ENCODE measurements at regions not wholly inside any gene's neighbourhood (a gene's known extent, or its start where the extent isn't known, plus 50 kb on each side); places are given as distances from the start of the nearest gene placed in this dataset.

DNA sequence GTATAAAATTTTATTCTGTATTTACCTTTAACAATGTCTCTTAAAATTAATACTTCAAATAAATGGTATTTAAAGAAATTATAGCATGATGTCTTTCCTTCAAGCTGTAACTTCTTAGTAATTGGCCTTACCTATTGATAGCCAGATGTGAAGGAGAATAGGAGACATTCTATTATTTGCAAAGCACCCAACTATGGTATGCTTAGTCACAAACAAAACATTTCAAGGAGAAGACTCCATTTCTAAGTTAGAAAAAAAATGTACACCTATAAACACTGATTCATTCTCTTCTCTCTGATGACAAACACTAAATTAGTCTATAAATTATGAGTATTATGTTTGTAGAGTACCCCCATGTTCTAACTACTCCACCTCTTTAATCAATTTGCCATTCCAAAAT is 66.4 kb downstream of the NKX6-1 start:
- Mint-ChIP-seq H3K4me3 (no peak overlapping the region), H3K36me3 (ENCODE audit: low read depth) (no peaks in the 10 kb centered on the region), H3K4me1 (no peaks in the 10 kb centered on the region), H3K27me3 (ENCODE audit: low read depth) (no peaks in the 10 kb centered on the region), H3K27ac (no peak overlapping the region), H3K9me3 (no peaks in the 10 kb centered on the region)
- TF ChIP-seq, protein P1, sequence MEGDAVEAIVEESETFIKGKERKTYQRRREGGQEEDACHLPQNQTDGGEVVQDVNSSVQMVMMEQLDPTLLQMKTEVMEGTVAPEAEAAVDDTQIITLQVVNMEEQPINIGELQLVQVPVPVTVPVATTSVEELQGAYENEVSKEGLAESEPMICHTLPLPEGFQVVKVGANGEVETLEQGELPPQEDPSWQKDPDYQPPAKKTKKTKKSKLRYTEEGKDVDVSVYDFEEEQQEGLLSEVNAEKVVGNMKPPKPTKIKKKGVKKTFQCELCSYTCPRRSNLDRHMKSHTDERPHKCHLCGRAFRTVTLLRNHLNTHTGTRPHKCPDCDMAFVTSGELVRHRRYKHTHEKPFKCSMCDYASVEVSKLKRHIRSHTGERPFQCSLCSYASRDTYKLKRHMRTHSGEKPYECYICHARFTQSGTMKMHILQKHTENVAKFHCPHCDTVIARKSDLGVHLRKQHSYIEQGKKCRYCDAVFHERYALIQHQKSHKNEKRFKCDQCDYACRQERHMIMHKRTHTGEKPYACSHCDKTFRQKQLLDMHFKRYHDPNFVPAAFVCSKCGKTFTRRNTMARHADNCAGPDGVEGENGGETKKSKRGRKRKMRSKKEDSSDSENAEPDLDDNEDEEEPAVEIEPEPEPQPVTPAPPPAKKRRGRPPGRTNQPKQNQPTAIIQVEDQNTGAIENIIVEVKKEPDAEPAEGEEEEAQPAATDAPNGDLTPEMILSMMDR (IDR thresholded peaks at IDR 0.05; ENCODE audit: unreplicated experiment in 3 of 3): no peak

DNA sequence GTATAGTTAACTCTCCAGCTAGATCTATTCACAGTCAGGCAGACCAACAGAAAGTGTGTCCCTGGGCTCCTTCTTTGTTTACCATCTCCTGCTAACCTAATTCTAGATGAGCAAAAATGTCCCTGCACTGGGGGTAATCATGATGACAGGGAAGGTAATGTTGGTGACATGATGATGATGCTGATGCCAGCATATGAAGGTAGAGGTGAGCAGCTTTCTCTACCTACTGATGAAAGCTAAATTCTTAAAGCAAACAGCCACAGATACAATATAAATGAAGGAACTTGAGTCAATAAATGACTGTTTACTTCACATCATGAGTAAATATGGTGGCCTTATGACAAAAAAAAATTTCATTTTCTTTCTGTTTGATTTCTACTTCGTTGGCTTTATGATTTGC is 78.5 kb downstream of the NKX6-1 start:
- peaks cover 13% of the 10 kb centered on the region for H3K9me3 Mint-ChIP-seq

DNA sequence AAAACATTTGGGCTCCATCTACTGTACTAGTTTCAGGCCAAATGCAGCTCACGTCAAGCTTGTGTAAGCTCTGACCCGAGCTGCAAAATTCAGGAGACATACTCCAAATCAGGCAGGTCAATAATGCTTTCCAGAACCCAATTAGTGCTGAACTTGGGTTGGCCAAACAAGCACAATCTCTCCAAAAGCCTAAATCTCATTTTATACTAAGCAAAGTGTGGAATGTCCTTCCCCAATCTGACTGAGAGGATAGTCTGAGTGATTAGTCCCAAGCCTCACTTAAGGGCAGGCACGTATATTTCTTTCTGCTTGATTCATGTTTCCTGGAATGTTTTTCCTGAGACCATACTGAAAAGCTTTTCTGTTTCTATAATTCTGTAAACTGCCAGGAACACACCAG is 79.9 kb downstream of the NKX6-1 start:
- peaks cover 9% of the 10 kb centered on the region for H3K4me1 Mint-ChIP-seq
- TF ChIP-seq, protein P1 (IDR thresholded peaks at IDR 0.05; ENCODE audit: unreplicated experiment in 3 of 3): no peak
- H3K27ac Mint-ChIP-seq: peak overlapping the region in 1 of 3 experiments; percentile 29
- no peaks in the 10 kb centered on the region for H3K27me3 Mint-ChIP-seq (ENCODE audit: low read depth)
- no peak overlapping the region for H3K4me3 Mint-ChIP-seq
- peaks cover 11% of the 10 kb centered on the region for H3K9me3 Mint-ChIP-seq
- H3K36me3 Mint-ChIP-seq (ENCODE audit: low read depth): peaks cover 6% of the 10 kb centered on the region

More for the DNA sequence above, 78.5 kb downstream of the NKX6-1 start:
- Mint-ChIP-seq H3K27ac (no peak overlapping the region), H3K4me3 (no peak overlapping the region), H3K27me3 (ENCODE audit: low read depth) (no peaks in the 10 kb centered on the region), H3K36me3 (ENCODE audit: low read depth) (peaks cover 6% of the 10 kb centered on the region), H3K4me1 (peaks cover 9% of the 10 kb centered on the region)
- TF ChIP-seq, protein P1 (IDR thresholded peaks at IDR 0.05; ENCODE audit: unreplicated experiment in 3 of 3): no peak

DNA sequence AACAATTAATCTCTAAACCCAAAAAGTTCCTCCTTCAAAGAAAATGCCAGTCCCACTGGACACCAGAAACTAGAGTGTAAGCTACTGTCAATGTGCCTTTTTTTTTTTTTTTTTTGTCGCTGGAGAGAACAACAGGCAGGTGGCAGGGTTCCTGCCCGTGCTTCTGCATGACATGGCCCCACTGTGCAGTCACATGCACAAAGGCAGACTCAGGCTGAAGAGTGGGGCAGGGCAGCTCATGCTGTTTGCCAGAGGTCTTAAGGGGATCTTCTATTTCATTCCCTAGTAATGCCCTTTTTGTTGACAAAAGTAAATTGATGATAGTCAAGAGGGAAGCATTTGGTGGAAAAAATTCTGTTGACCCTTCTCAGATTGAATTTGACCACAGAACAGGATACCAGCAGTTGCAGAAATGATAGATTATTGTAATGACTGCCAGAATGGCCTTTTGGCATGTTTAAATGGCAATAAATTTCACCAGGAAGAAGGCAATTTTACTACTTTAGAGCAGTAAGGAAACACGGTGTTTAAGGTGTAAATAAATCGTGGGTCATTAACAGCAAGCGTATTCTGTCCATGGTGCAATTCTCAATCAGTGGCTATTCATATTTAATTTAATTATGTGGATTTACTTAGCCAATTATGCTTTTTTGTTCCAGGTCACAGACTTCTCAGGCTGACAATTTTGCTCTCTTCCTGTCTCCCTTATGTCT is 80.9 kb downstream of the NKX6-1 start:
- H3K36me3 Mint-ChIP-seq (ENCODE audit: low read depth): peaks cover 6% of the 10 kb centered on the region
- H3K27ac Mint-ChIP-seq: no peak overlapping the region
- H3K27me3 Mint-ChIP-seq (ENCODE audit: low read depth): peaks cover 5% of the 10 kb centered on the region
- TF ChIP-seq, protein P1 (IDR thresholded peaks at IDR 0.05; ENCODE audit: unreplicated experiment in 3 of 3): no peak
- H3K9me3 Mint-ChIP-seq: peaks cover 5% of the 10 kb centered on the region
- no peak overlapping the region for H3K4me3 Mint-ChIP-seq
- H3K4me1 Mint-ChIP-seq: peaks cover 9% of the 10 kb centered on the region

DNA sequence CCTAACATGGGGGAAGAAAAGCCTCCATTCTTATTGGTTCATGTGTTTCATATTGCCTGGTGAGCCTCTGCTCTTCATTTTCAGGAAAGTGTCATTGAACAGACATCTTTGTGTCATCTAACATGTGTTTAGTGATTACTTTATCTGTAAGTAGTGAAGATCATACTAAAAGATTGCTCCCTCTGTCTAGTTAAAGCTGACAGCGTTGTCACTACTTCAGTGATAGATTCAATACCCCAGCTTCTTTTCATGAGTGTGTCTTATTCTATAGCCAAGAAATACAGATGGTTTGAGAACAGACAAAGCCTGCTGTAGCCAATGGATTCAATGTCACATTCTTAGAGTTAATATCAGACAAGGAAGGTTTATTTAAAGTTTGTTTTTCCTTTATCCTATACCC is 85.1 kb downstream of the NKX6-1 start:
- no peaks in the 10 kb centered on the region for H3K9me3 Mint-ChIP-seq
- TF ChIP-seq, protein P1 (IDR thresholded peaks at IDR 0.05; ENCODE audit: unreplicated experiment in 3 of 3): no peak
- H3K27ac Mint-ChIP-seq: no peak overlapping the region
- peaks cover 9% of the 10 kb centered on the region for H3K4me1 Mint-ChIP-seq
- no peaks in the 10 kb centered on the region for H3K36me3 Mint-ChIP-seq (ENCODE audit: low read depth)
- no peak overlapping the region for H3K4me3 Mint-ChIP-seq
- H3K27me3 Mint-ChIP-seq (ENCODE audit: low read depth): peaks cover 5% of the 10 kb centered on the region

DNA sequence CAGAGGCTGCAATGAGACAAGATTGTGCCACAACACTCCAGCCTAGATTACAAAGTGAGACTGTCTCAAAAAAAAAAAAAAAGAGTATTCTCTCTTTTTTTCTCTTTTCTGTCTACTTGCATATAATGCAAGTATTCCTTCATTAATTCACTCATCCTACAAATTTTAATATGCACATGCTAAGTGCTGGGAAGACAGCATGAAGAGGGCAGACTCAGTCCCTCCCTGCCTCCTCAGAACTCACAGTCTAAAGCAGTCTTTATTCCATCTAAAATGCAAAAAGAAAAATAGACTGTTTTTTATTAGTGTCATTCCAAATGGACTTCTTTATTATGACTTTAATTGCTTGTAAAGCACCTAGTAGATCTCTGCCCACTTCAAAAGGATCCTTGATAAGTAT is 85.6 kb downstream of the NKX6-1 start:
- H3K9me3 Mint-ChIP-seq: no peaks in the 10 kb centered on the region
- TF ChIP-seq, protein P1 (IDR thresholded peaks at IDR 0.05; ENCODE audit: unreplicated experiment in 3 of 3): no peak
- peaks cover 5% of the 10 kb centered on the region for H3K4me1 Mint-ChIP-seq
- no peak overlapping the region for H3K4me3 Mint-ChIP-seq
- no peaks in the 10 kb centered on the region for H3K36me3 Mint-ChIP-seq (ENCODE audit: low read depth)
- H3K27me3 Mint-ChIP-seq (ENCODE audit: low read depth): peaks cover 5% of the 10 kb centered on the region
- no peak overlapping the region for H3K27ac Mint-ChIP-seq
